ENCODE measurements at regions not wholly inside any gene's neighbourhood (a gene's known extent, or its start where the extent isn't known, plus 50 kb on each side); places are given as distances from the start of the nearest gene placed in this dataset.
"Not testable (repeated sequence)": the region's sequence is repeated elsewhere in the genome, so short reads cannot be mapped to it uniquely, and the experiment has no call there.

DNA sequence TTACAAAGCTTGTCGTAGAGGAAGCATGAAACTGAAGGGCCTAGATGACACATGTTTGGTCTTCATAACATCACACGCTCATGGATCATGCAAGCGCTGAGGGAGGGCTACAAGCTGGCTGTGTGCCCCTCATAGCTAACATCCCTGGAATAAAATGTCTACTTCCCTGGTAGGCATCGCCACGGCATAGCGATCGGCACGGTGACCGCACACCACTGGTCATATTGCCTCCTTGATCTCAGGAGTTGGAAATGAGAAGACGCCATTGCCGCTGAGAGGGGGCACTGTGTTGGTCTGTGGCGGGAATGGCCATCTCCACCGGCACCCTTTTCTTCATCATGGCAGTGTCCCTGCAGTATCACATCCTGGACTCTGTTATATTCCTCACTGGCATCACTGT, 50.1 kb upstream of the TUBA3E start:
- DNase-seq: not testable (repeated sequence)
